Upper lobe of left lung (tissue), 4 donors: ENCODE measurements at regions not wholly inside any gene's neighbourhood (a gene's known extent, or its start where the extent isn't known, plus 50 kb on each side); places are given as distances from the start of the nearest gene placed in this dataset.

Experiments used
- EP300 ChIP-seq, 4 donors: sonication (generic); formaldehyde crosslinking; IDR thresholded peaks; one replicate each; pipeline ENCODE4 v1.5.1; 2017; ENCODE audit warnings: antibody characterized with exemption in 4 of 4, control low read depth in 2 of 4
- POLR2A ChIP-seq, 4 donors: fragments of 450-650 bp; IDR thresholded peaks; one replicate each; pipeline ENCODE4 v1.5.1; 2016 to 2017; ENCODE audit warnings: antibody characterized with exemption in 4 of 4, mild to moderate bottlenecking in 2 of 4
- POLR2AphosphoS5 ChIP-seq, 2 donors: sonication (generic); formaldehyde crosslinking; IDR thresholded peaks; one replicate each; pipeline ENCODE4 v1.5.1; 2017; ENCODE audit warnings: antibody characterized with exemption in 2 of 2
- TF ChIP-seq, protein P1 (sequence below), 6 experiments: fragments of 450-650 bp in 4 of 6; fragments of 200-600 bp in 2 of 6; sonication (generic) in 2 of 6; IDR thresholded peaks; one replicate each; pipeline ENCODE4 v1.5.1; 2016 to 2019; ENCODE audit warnings: antibody characterized with exemption in 6 of 6

DNA sequence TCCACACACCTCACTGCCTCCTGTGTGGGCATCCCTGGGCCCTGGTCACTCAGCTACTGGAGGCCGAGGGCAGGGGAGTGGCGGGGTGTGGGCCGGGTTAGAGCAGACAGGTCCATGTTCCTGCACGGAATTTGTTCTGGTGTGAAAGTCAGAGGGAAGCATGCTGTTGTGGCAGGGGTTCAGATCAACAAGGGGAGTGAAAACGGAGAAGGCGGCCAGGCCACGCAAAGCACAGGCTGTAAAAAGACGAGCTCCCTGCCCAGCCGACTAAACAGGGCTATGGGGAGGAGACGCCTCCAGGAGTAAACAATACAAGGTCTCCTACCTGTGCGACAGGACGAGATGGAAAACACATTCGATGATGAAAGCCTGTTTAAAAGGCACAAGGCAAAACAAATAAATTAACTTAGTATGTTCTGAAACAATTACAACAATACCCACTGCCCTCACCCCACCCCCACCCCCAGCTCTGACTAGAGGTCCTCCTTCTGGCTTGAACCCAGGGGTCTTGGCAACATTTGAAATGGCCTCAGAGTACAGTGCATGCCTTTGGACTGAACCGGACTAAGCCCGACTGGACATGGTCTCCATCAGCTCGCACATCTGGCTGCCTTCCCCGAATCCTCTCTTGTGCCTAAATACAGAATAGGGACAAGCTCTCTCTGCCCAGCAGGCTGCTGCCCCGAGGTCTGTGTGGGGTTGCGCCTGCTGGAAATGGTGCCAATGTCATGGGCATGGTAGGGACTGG lies 274.9 kb upstream of the DIO3 start:
- no peak for TF ChIP-seq POLR2AphosphoS5 (IDR thresholded peaks at IDR 0.05)
- TF ChIP-seq, protein P1, sequence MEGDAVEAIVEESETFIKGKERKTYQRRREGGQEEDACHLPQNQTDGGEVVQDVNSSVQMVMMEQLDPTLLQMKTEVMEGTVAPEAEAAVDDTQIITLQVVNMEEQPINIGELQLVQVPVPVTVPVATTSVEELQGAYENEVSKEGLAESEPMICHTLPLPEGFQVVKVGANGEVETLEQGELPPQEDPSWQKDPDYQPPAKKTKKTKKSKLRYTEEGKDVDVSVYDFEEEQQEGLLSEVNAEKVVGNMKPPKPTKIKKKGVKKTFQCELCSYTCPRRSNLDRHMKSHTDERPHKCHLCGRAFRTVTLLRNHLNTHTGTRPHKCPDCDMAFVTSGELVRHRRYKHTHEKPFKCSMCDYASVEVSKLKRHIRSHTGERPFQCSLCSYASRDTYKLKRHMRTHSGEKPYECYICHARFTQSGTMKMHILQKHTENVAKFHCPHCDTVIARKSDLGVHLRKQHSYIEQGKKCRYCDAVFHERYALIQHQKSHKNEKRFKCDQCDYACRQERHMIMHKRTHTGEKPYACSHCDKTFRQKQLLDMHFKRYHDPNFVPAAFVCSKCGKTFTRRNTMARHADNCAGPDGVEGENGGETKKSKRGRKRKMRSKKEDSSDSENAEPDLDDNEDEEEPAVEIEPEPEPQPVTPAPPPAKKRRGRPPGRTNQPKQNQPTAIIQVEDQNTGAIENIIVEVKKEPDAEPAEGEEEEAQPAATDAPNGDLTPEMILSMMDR (IDR thresholded peaks at IDR 0.05): no peak
- TF ChIP-seq POLR2A (IDR thresholded peaks at IDR 0.05): no peak
- TF ChIP-seq EP300 (IDR thresholded peaks at IDR 0.05): no peak
